NCI-H774 (cell line): ENCODE measurements at regions not wholly inside any gene's neighbourhood (a gene's known extent, or its start where the extent isn't known, plus 50 kb on each side); places are given as distances from the start of the nearest gene placed in this dataset.

Source experiments
- DNase-seq: peaks from one replicate; lab custom pipeline; 2025; lab: John Stamatoyannopoulos, UW

GRCh38 chr20:40491009-40491590 is 197.9 kb downstream of the MAFB start:
- no peak for DNase-seq

- no peak for DNase-seq
Measured at GRCh38 chr20:40489886-40490285, 199.2 kb downstream of the MAFB start.

- DNase-seq = no peak
Measured at GRCh38 chr20:40488401-40488800, 200.6 kb downstream of the MAFB start.

DNA sequence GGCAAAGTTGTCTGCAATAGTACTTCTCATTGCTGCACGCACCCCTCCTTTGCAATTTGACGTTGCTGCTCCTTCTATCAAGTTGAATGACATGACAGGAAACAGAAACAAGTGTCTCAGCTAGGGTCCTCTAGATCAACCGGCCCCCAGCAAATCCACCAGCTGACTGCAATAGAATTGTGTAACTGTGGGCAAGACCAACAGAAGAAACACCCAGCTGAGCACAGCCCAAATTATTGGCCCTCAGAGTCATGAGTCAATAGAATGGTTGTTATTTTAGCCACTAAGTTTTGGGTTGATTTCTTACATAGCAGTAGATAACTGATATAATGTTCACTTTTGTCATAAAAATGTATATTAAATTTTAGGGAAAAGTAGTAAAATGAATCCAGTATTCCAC is 202.7 kb downstream of the MAFB start:
- no peak for DNase-seq

DNA sequence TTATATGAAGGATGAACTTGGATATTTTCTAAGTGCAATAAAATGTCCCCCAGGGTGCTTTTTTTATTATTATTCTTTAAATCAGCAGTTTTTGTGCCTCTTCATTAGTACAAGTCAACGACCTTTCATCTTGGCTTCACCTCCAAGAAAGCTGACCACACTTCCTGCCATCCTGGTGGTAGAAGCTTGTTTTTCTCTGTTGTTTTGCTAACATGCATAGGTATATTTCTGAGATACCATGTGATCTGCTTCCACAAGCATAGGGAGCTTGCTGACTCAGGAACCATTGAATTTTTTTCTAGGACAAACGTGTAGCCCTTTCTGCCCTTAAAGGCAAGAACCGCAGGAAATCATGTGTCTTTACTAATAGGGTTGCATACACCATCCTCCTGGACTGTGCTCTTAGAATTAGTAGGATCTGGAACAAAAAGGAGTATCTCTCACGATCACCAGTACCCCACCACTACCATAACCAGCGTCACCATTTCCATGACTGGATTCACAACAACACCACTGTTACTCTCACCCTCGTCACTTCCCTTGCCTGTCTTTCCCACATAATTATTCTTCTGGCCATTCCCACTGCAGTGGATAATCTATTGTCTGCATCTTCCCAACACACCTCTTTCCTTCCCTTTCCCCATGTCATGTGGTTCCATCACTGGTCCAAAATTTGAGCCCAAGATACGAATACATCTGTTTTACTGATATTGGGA is 207.1 kb downstream of the MAFB start:
- DNase-seq = no peak

DNA sequence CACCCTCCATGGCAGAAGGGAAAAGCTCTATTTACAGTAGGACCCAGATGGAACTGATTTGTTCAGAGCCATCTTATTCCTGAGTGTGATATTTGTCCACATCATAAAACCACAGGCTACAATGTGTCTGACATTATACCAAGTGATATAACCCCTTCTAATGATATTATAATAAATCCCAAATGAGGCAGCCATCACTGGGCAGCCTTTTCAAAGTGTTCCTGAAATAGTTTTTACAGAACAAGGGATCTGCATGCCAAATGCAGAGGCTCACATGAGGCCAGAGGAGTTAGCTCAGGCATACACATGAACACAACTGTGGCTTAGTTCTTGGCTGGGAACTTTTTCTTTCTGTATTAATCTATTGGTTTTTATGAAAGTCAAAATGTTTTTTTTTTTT is 207.7 kb downstream of the MAFB start:
- no peak for DNase-seq

GRCh38 chr20:40477805-40478204 is 211.2 kb downstream of the MAFB start:
- no peak for DNase-seq

DNA sequence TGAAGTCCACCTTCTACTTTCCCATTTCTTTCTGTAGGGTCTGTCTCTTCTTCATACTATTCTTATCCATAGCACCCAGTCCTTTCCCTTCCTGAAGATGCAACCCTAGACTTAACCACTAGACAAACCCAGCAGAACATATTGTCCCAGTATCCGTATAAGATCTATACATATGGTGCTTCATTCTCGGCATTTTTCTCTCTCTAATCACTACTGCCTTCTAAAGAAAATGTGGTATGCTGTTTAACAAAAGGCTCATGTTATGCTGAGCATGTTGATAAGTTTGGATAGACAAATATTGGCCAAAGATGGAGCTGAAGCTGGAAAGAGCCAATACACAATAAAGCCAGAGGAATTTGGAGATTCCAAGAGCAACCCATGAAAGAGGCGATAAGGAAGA is 212.6 kb downstream of the MAFB start:
- DNase-seq = no peak

DNA sequence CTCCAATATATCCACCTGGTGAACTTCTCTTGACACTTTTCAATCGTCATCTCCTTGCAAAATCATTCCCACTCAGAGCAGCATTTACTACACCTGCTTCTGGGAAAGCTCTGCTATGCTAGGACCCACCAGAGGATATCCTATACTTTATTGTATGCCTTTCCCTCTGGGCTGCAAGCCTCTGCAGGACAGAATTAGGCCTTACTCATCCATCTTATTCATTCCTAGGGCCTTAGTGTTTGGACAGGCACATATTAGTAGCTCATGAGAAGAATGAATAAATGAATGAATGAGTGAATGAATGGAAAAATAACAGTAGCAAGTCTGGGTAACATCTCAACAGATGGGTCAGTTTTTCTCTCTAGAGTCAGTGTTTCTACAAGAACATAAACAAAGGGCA is 216.1 kb downstream of the MAFB start:
- DNase-seq = no peak

DNA sequence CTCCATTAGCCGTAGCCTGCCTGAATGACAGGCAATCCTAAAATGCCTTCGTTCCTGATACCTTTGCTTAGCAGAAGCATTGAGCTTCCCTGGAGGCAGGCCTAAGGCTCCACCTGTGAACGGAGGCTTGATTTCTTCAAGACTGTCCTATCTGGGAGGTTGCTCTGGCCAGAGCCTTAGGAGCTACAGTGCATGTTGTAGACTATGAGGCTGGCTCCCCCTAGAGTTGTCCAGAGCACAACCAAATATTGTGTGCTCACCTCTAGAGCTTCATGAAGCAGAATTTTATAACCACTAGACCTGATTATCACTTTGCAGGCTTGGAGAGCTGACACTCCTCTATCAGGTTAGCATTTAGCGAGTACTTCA is 217.8 kb downstream of the MAFB start:
- DNase-seq = no peak

GRCh38 chr20:40470445-40471260 is 218.4 kb downstream of the MAFB start:
- no peak for DNase-seq

- no peak for DNase-seq
Measured at GRCh38 chr20:40468759-40469158, 220.3 kb downstream of the MAFB start.

DNA sequence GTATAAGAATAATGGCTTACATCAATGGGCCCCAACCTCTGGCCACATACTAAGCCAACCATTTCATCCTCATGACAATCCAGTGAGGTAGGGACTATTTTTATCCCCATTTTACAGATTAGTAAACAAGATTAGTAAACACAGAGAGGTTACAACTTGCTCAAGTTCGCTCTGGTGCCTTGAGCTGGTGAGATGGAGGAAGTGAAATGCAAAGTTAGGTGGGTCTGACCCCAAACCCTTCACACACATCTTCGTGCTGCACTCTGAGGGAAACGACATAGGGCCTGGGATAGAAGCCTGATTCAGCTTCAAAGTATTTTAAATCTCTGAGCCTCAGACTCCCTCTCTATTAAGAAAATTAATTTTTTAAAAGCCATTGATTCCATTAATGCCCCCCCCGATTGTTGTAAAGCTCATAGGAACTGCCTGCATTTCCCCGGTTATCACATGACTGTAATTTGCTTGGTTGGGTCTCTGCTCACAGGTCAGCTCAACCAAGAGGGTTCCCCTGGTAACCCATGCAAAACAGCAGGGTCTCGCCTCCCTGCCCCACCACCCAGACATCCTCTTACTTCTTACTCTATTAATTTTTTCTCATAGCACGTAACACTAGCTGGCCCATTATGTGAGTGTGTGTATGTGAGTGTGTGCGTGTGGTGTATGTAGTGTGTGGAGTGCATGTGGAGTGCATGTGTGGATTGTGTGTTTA is 221.2 kb downstream of the MAFB start:
- no peak for DNase-seq

GRCh38 chr20:40467067-40467466 is 222.0 kb downstream of the MAFB start:
- DNase-seq = no peak

- no peak for DNase-seq
Measured at GRCh38 chr20:40464731-40465208, 224.3 kb downstream of the MAFB start.

- no peak for DNase-seq
Measured at GRCh38 chr20:40463171-40463570, 225.9 kb downstream of the MAFB start.

- DNase-seq = no peak
Measured at GRCh38 chr20:40462566-40462965, 226.5 kb downstream of the MAFB start.

DNA sequence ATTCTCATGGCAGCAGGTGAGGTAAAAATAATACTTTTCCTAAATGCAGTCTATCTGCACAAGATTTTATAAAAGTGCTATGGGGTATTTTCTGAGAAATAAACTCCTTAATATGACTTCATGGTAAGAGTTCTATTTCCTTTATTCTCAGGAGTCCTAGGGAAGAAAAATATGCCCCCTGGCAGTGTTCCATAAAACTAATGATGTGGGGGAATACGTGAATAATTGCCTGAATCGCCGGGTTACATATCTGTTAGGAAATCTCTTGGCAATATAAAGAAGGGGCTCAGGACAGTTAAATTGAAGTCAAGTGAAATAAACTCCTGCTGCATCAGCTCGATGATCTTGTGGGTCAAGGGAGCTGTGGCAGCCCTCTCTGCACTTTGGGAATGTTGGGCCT is 229.7 kb downstream of the MAFB start:
- DNase-seq = no peak

- no peak for DNase-seq
Measured at GRCh38 chr20:40457404-40457803, 231.6 kb downstream of the MAFB start.

GRCh38 chr20:40452758-40453157 is 236.3 kb downstream of the MAFB start:
- no peak for DNase-seq

- no peak for DNase-seq
Measured at GRCh38 chr20:40451552-40451951, 237.5 kb downstream of the MAFB start.

- no peak for DNase-seq
Measured at GRCh38 chr20:40449974-40450616, 238.9 kb downstream of the MAFB start.
